DMS79 treated with DMSO at 0.1 percent for 48 hours (cell line): ENCODE measurements at regions not wholly inside any gene's neighbourhood (a gene's known extent, or its start where the extent isn't known, plus 50 kb on each side); places are given as distances from the start of the nearest gene placed in this dataset.

Source experiments
- DNase-seq: peaks from one replicate; lab custom pipeline; 2025; lab: John Stamatoyannopoulos, UW

- DNase-seq: no peak
Observed at GRCh38 chr1:36542962-36543515, 60.3 kb upstream of the CSF3R start.

- no peak for DNase-seq
Observed at GRCh38 chr1:36542024-36542961, 59.6 kb upstream of the CSF3R start.

GRCh38 chr1:36540056-36540455, 57.3 kb upstream of the CSF3R start:
- no peak for DNase-seq

- no peak for DNase-seq
Observed at GRCh38 chr1:36539526-36539925, 56.8 kb upstream of the CSF3R start.

GRCh38 chr1:36537991-36538390, 55.3 kb upstream of the CSF3R start:
- no peak for DNase-seq

- no peak for DNase-seq
Observed at GRCh38 chr1:36537190-36537768, 54.6 kb upstream of the CSF3R start.

GRCh38 chr1:36536727-36537126, 54.0 kb upstream of the CSF3R start:
- no peak for DNase-seq

- no peak for DNase-seq
Observed at GRCh38 chr1:36534711-36535412, 52.1 kb upstream of the CSF3R start.

GRCh38 chr1:36533897-36534296, 51.2 kb upstream of the CSF3R start:
- DNase-seq: no peak

- DNase-seq: no peak
Observed at GRCh38 chr1:36532810-36533401, 50.2 kb upstream of the CSF3R start.
